ENCODE measurements at regions not wholly inside any gene's neighbourhood (a gene's known extent, or its start where the extent isn't known, plus 50 kb on each side); places are given as distances from the start of the nearest gene placed in this dataset.

GRCh38 chr16:66083171-66083570, 283.3 kb upstream of the CDH5 start:
- Histone ChIP-seq H3K9me3 (ENCODE audit: control insufficient read depth, insufficient read depth, low read depth, low read length) (no peaks in the 10 kb centered on the region), H3K27me3 (ENCODE audit: control insufficient read depth, insufficient read depth, low read length) (no peaks in the 10 kb centered on the region), H3K27ac (ENCODE audit: insufficient read depth, low read length) (no peak overlapping the region), H3K79me2 (ENCODE audit: control insufficient read depth, insufficient read depth, low read length) (no peaks in the 10 kb centered on the region), H3K4me1 (ENCODE audit: control insufficient read depth, extremely low read depth, insufficient read depth, low read length) (peaks cover 5% of the 10 kb centered on the region), H3K4me2 (ENCODE audit: extremely low read depth, insufficient read depth, low read length) (no peak overlapping the region), H2AFZ (ENCODE audit: low read length) (no peak overlapping the region), H3K4me3 (replicated peaks in 1 of 4; ENCODE audit: control extremely low read depth in 1 of 4, insufficient read depth in 1 of 4, low read depth in 3 of 4, low read length in 4 of 4) (no peak overlapping the region), H3K36me3 (ENCODE audit: control insufficient read depth, insufficient read depth, low read length) (no peaks in the 10 kb centered on the region), H4K20me1 (ENCODE audit: control insufficient read depth, extremely low read depth, insufficient read depth, low read length) (no peaks in the 10 kb centered on the region), H3K9ac (ENCODE audit: insufficient read depth, low read length) (no peak overlapping the region)
- DNase-seq (ENCODE audit: low read depth in 2 of 2) = no peak
- TF ChIP-seq CTCF (conservative IDR thresholded peaks at IDR 0.05 in 1 of 2, IDR thresholded peaks at IDR 0.05 in 1 of 2; ENCODE audit: low read depth in 1 of 2, low read length in 2 of 2) = no peak
- no peak for TF ChIP-seq EZH2 (IDR thresholded peaks at IDR 0.05; ENCODE audit: low read length, missing control alignments)

- no peak overlapping the region for H2AFZ ChIP-seq (ENCODE audit: low read length)
- H3K4me3 ChIP-seq (replicated peaks in 1 of 4; ENCODE audit: control extremely low read depth in 1 of 4, insufficient read depth in 1 of 4, low read depth in 3 of 4, low read length in 4 of 4) = no peak overlapping the region
- no peaks in the 10 kb centered on the region for H3K79me2 ChIP-seq (ENCODE audit: control insufficient read depth, insufficient read depth, low read length)
- H4K20me1 ChIP-seq (ENCODE audit: control insufficient read depth, extremely low read depth, insufficient read depth, low read length) = no peaks in the 10 kb centered on the region
- no peaks in the 10 kb centered on the region for H3K36me3 ChIP-seq (ENCODE audit: control insufficient read depth, insufficient read depth, low read length)
- DNase-seq (ENCODE audit: low read depth in 2 of 2) = no peak
- H3K27ac ChIP-seq (ENCODE audit: insufficient read depth, low read length) = no peak overlapping the region
- peaks cover 5% of the 10 kb centered on the region for H3K4me1 ChIP-seq (ENCODE audit: control insufficient read depth, extremely low read depth, insufficient read depth, low read length)
- H3K4me2 ChIP-seq (ENCODE audit: extremely low read depth, insufficient read depth, low read length) = no peak overlapping the region
- H3K27me3 ChIP-seq (ENCODE audit: control insufficient read depth, insufficient read depth, low read length) = no peaks in the 10 kb centered on the region
- no peaks in the 10 kb centered on the region for H3K9me3 ChIP-seq (ENCODE audit: control insufficient read depth, insufficient read depth, low read depth, low read length)
- TF ChIP-seq EZH2 (IDR thresholded peaks at IDR 0.05; ENCODE audit: low read length, missing control alignments) (no peak), CTCF (conservative IDR thresholded peaks at IDR 0.05 in 1 of 2, IDR thresholded peaks at IDR 0.05 in 1 of 2; ENCODE audit: low read depth in 1 of 2, low read length in 2 of 2) (no peak)
- no peak overlapping the region for H3K9ac ChIP-seq (ENCODE audit: insufficient read depth, low read length)
Observed at GRCh38 chr16:66082424-66082823, 284.1 kb upstream of the CDH5 start.

GRCh38 chr16:66081775-66082366, 284.6 kb upstream of the CDH5 start:
- Histone ChIP-seq H3K9ac (ENCODE audit: insufficient read depth, low read length) (no peak overlapping the region), H3K9me3 (ENCODE audit: control insufficient read depth, insufficient read depth, low read depth, low read length) (no peaks in the 10 kb centered on the region), H3K4me1 (ENCODE audit: control insufficient read depth, extremely low read depth, insufficient read depth, low read length) (peaks cover 5% of the 10 kb centered on the region), H3K4me2 (ENCODE audit: extremely low read depth, insufficient read depth, low read length) (no peak overlapping the region), H3K27me3 (ENCODE audit: control insufficient read depth, insufficient read depth, low read length) (no peaks in the 10 kb centered on the region), H3K36me3 (ENCODE audit: control insufficient read depth, insufficient read depth, low read length) (no peaks in the 10 kb centered on the region), H3K27ac (ENCODE audit: insufficient read depth, low read length) (no peak overlapping the region), H4K20me1 (ENCODE audit: control insufficient read depth, extremely low read depth, insufficient read depth, low read length) (no peaks in the 10 kb centered on the region), H3K79me2 (ENCODE audit: control insufficient read depth, insufficient read depth, low read length) (no peaks in the 10 kb centered on the region), H2AFZ (ENCODE audit: low read length) (no peak overlapping the region), H3K4me3 (replicated peaks in 1 of 4; ENCODE audit: control extremely low read depth in 1 of 4, insufficient read depth in 1 of 4, low read depth in 3 of 4, low read length in 4 of 4) (no peak overlapping the region)
- TF ChIP-seq CTCF (conservative IDR thresholded peaks at IDR 0.05 in 1 of 2, IDR thresholded peaks at IDR 0.05 in 1 of 2; ENCODE audit: low read depth in 1 of 2, low read length in 2 of 2) (no peak), EZH2 (IDR thresholded peaks at IDR 0.05; ENCODE audit: low read length, missing control alignments) (no peak)
- peak; percentile 50 to 97 for DNase-seq (ENCODE audit: low read depth in 2 of 2)
